Aorta (tissue), 5 donors: ENCODE measurements at regions not wholly inside any gene's neighbourhood (a gene's known extent, or its start where the extent isn't known, plus 50 kb on each side); places are given as distances from the start of the nearest gene placed in this dataset.

ENCODE experiments used
- ATAC-seq: fragments of 200-7000 bp; cut with Tn5 transposase; one replicate; pipeline ENCODE4 v1.9.1; 2022; ENCODE audit warnings: moderate library complexity; ENCODE audit not compliant: low FRiP score
- DNase-seq, 2 donors: peaks; one replicate each; pipeline ENCODE4 v3.0.0-alpha.2; 2020
- H3K27ac ChIP-seq, 2 donors: one replicate each; pipeline ENCODE4 v1.5.1; 2013; ENCODE audit warnings: low read length in 2 of 2, mild to moderate bottlenecking in 2 of 2, moderate library complexity in 2 of 2, control low read depth in 1 of 2, inconsistent platforms in 1 of 2, low read depth in 1 of 2
- H3K27me3 ChIP-seq, 2 donors: one replicate each; pipeline ENCODE4 v1.6.1; 2013; ENCODE audit warnings: control low read depth in 1 of 2, low read length in 1 of 2, mild to moderate bottlenecking in 1 of 2, moderate library complexity in 1 of 2; ENCODE audit not compliant: insufficient read depth in 2 of 2, control insufficient read depth in 1 of 2
- H3K36me3 ChIP-seq, 2 donors: one replicate each; pipeline ENCODE4 v1.6.1; 2013; ENCODE audit warnings: control low read depth in 1 of 2, low read length in 1 of 2, mild to moderate bottlenecking in 1 of 2; ENCODE audit not compliant: insufficient read depth in 2 of 2, control insufficient read depth in 1 of 2
- H3K4me1 ChIP-seq, 2 donors: one replicate each; pipeline ENCODE4 v1.6.1; 2013; ENCODE audit warnings: low read length in 2 of 2, control low read depth in 1 of 2, mild to moderate bottlenecking in 1 of 2, moderate library complexity in 1 of 2; ENCODE audit not compliant: insufficient read depth in 2 of 2, control insufficient read depth in 1 of 2
- H3K4me3 ChIP-seq, 2 donors: one replicate each; pipeline ENCODE4 v1.5.1; 2013; ENCODE audit warnings: low read length in 2 of 2, control low read depth in 1 of 2, mild to moderate bottlenecking in 1 of 2
- H3K9me3 ChIP-seq: one replicate; pipeline ENCODE4 v1.6.1; 2013; ENCODE audit warnings: mild to moderate bottlenecking, low read length; ENCODE audit not compliant: control insufficient read depth
- WGBS, 2 donors: extraction: QIAGEN DNeasy Blood & Tissue Kit; methylation state at CpG; one replicate each; pipeline ENCODE4 v1.1.7; 2013; 5-methylcytosine and 5-hydroxymethylcytosine counted together
- intact Hi-C, 2 donors: fragments of 100-400 bp; cut with DNase I; formaldehyde crosslinking; loops; one replicate each; pipeline versions ENCODE4 v1.14.2 to v1.15.0; 2022
- donor health status: healthy with polysubstance abuse.
- donor health status: Bipolar disorder and iron deficiency.
- donor health status: DM: no; HTN: no; CAD: no.
- donor health status: DM: no; HTN: no; CAD: no.
- donor health status: DM: yes; HTN: yes; CAD: no.

DNA sequence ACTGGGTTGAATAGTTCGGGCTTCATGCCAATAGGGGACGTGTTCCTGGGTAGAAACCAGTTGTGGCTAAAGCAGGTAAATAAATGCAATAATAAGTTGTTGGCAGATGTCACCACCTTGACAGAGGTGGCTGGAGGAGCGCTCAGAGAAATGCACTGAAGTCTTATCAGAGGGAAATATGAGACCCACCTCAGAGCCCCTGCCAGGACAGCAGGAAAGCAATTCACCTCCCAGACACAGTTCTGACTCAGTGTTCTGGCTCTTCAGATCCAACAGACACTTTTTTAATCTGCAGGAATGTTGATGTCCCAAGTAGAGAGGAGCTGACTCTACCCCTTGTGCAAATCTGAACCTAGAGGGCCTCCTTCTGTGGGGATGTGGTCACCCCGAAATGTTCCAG lies 687.1 kb upstream of the FBXO33 start:
- no peak for ATAC-seq
- H3K4me3 ChIP-seq, result no peak overlapping the region

DNA sequence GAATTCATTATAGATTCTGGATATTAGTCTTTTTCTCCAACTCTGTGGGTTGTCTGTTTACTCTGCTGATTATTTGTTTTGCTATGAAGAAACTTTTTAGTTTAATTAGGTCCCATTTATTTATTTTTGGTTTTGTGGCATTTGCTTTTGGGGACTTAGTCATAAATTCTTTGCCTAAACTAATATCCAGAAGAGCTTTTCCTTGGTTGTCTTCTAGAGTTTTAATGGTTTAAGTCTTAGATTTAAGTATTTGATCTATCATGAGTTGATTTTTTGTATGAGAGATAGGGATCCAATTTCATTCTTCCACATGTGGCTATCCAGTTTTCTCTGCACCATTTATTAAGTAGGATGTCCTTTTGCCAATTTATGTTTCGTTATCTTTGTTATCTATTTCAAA lies 683.4 kb upstream of the FBXO33 start:
- Histone ChIP-seq H3K4me1 (no peaks in the 10 kb centered on the region), H3K9me3 (no peaks in the 10 kb centered on the region), H3K36me3 (no peaks in the 10 kb centered on the region), H3K4me3 (no peak overlapping the region), H3K27me3 (no peaks in the 10 kb centered on the region), H3K27ac (no peak overlapping the region)
- WGBS, 2 donors, result 96 to 100% methylated on average over 1 of the region's 1 CpG
- DNase-seq (no peak), ATAC-seq (no peak)
- intact Hi-C loops, result no loop called here

More for the DNA sequence above, 687.1 kb upstream of the FBXO33 start:
- no peak for DNase-seq
- H3K27me3 ChIP-seq, result no peaks in the 10 kb centered on the region
- no peak overlapping the region for H3K27ac ChIP-seq
- no peaks in the 10 kb centered on the region for H3K4me1 ChIP-seq
- no peaks in the 10 kb centered on the region for H3K9me3 ChIP-seq
- intact Hi-C loops, result no loop called here
- WGBS, 2 donors, result 59 to 65% methylated on average over 4 of the region's 4 CpGs
- H3K36me3 ChIP-seq, result no peaks in the 10 kb centered on the region

DNA sequence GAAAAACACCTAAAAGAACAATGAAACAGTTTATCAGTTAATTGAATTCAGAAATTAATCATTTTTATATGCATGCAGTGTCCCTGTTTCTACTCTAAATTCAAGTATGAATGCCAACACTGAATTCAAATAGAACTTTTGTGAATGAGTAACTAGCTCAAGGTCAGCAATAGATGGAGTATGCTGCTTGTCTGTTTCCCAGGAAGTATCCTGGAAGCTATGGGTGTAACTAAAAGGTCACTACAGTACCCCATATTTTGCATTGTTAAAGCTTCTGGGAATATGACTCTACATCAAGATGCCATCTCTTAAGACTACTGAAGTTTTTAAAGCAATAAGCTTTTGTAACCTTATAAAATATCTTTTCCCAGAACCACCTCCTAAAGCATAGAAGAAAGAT lies 681.4 kb upstream of the FBXO33 start:
- intact Hi-C loops, result no loop called here
- no peak for ATAC-seq
- DNase-seq, result no peak
- H3K4me1 ChIP-seq, result no peaks in the 10 kb centered on the region
- no peaks in the 10 kb centered on the region for H3K36me3 ChIP-seq
- no peak overlapping the region for H3K27ac ChIP-seq
- no peaks in the 10 kb centered on the region for H3K9me3 ChIP-seq
- H3K4me3 ChIP-seq, result no peak overlapping the region
- no peaks in the 10 kb centered on the region for H3K27me3 ChIP-seq

DNA sequence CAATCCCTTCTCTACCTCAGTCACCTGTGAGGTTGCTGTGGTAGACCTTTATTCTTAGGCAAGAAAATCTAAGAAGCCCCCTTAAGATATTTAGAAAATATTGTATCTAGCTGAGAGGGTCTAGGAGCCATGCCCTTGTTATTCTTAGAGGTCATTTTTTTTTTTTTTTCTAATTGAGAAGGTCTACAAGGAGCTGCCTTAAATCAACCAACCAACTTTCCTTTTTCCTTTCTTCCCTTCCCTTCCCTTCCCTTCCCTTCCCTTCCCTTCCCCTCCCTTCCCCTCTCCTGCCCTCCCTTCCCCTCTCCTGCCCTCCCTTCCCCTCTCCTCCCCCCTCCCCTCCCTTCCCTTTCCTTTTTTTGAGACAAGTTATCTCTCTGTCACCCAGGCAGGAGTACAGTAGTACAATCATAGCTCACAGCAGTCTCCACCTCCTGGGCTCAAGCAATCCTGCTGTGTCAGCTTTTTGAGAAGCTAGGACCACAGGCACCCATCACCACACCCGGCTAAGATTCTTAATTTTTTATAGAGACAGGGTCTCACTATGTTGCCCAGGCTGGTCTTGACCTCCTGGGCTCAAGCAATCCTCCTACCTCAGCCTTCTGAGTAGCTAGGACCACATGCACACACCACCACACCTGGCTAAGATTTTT lies 668.4 kb upstream of the FBXO33 start:
- Histone ChIP-seq H3K4me3 (no peak overlapping the region), H3K36me3 (no peaks in the 10 kb centered on the region), H3K4me1 (no peaks in the 10 kb centered on the region), H3K27me3 (no peaks in the 10 kb centered on the region), H3K27ac (no peak overlapping the region), H3K9me3 (no peaks in the 10 kb centered on the region)
- 68 to 87% methylated on average over 1 of the region's 1 CpG for WGBS, 2 donors
- ATAC-seq, result no peak
- intact Hi-C loops, result no loop called here
- DNase-seq, result no peak

DNA sequence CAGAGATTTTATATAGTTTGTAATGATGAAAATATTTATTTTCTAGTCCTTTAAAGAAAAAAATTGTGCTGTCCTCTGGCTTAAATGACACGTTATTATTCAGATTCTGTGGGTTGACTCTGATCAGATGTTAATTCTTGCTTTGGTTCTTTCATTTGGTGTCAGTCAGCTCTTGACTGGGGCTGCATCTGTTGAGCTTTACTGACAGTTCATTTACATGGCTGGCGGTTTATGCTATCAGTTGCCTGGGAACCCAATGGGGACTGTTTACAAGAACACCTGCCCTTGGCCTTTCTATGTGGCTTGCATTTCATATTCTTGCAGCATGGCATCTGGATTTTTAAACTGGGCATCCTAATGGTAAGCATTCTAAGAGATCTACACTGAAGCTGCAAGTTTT lies 667.1 kb upstream of the FBXO33 start:
- intact Hi-C loops, result loop anchor here in 1 of 2 donors (5.0 kb wide), 1 partner anchor 758 kb away; no protein-coding TSS in a partner anchor
- Histone ChIP-seq H3K4me3 (no peak overlapping the region), H3K27ac (no peak overlapping the region), H3K4me1 (no peaks in the 10 kb centered on the region), H3K27me3 (no peaks in the 10 kb centered on the region), H3K36me3 (no peaks in the 10 kb centered on the region), H3K9me3 (no peaks in the 10 kb centered on the region)
- 62 to 65% methylated on average over 2 of the region's 2 CpGs for WGBS, 2 donors
- no peak for DNase-seq
- ATAC-seq, result no peak

DNA sequence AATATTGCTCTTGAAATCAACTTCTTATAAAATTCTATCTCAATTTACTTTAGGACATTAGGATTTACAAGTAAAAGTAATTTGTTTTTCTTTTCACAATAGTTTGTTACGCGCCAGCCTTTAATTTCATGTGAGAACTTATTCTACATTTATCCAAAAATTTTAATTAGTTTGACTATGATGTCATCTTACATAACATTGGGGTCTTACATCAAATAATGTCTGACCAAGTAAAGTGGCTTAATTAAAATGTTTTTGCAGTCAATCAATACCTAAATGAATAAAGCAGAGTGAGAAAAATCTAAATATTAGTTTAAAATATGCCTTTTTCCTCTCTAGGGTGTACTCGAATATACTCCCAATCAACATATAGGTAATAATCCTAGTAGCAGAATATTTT lies 666.2 kb upstream of the FBXO33 start:
- H3K4me3 ChIP-seq, result no peak overlapping the region
- no peak overlapping the region for H3K27ac ChIP-seq
- H3K9me3 ChIP-seq, result no peaks in the 10 kb centered on the region
- H3K36me3 ChIP-seq, result no peaks in the 10 kb centered on the region
- no peaks in the 10 kb centered on the region for H3K4me1 ChIP-seq
- ATAC-seq (no peak), DNase-seq (no peak)
- H3K27me3 ChIP-seq, result no peaks in the 10 kb centered on the region
- intact Hi-C loops, result loop anchor here in 1 of 2 donors (5.0 kb wide), 1 partner anchor 759 kb away; no protein-coding TSS in a partner anchor
- 89 to 94% methylated on average over 3 of the region's 3 CpGs for WGBS, 2 donors

DNA sequence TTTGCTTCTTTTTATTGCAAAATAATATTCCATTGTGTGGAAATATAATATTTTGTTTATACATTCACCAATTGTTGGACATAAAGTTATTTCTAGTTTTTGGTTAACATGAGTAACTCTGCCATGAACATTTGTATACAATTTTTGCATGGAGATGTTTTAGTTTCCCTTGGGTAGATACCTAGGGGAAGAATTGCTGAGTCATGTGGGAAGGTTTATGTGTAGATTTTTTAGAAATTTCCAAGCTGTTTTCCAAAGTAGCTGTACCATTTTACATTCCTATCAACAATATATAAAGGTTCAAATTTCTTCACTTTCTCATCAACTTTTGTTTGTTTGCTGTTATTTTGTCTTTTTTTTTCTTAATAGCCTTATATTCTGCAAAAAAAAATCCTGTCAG lies 664.7 kb upstream of the FBXO33 start:
- Histone ChIP-seq H3K4me1 (no peaks in the 10 kb centered on the region), H3K4me3 (no peak overlapping the region), H3K36me3 (no peaks in the 10 kb centered on the region), H3K27me3 (no peaks in the 10 kb centered on the region), H3K9me3 (no peaks in the 10 kb centered on the region), H3K27ac (no peak overlapping the region)
- intact Hi-C loops, result loop anchor here in 1 of 2 donors (5.0 kb wide), 1 partner anchor 760 kb away; no protein-coding TSS in a partner anchor
- ATAC-seq (no peak), DNase-seq (no peak)

DNA sequence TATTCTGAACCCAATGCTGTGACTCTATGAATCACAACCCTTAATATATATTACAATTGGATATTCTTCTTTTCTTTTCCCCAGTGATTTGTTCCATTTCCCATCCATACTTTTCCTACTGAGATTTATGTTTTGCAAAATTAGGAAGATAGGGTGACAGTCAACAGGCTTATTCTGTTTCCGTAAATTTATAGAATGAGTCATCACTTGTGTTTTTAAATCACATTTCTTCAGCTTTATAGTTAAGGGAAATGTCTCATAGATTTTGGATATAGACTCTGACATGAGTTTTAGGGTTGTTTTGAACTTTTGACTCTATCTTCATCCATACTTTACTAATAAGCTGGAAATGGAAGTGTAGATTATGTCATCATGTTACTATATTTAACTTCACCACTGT lies 661.6 kb upstream of the FBXO33 start:
- 58 to 63% methylated on average over 1 of the region's 1 CpG for WGBS, 2 donors
- ATAC-seq, result no peak

DNA sequence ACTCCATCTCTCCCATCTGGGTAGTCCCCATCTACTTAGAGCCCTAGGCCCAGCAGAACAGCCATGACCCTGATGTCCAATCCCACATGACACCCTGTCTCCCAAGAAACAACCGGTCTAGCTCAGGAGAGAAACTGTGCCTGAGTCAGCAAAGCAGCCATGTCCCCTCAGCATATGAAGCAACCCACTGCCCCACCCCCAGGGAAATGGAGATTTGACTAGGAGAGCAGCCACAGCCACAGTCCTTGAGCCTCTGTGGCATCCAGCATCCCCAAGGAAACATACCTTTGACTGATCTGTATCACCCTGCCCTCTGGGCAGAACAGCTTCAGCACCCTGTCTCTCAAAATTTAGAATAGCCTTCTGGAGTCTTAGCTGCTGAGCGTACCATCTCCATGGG lies 641.9 kb upstream of the FBXO33 start:
- H3K27me3 ChIP-seq, result no peaks in the 10 kb centered on the region
- H3K9me3 ChIP-seq, result peaks cover 2% of the 10 kb centered on the region
- H3K27ac ChIP-seq, result no peak overlapping the region
- H3K4me1 ChIP-seq, result no peaks in the 10 kb centered on the region
- DNase-seq (no peak), ATAC-seq (no peak)
- H3K36me3 ChIP-seq, result no peaks in the 10 kb centered on the region
- 87 to 91% methylated on average over 2 of the region's 2 CpGs for WGBS, 2 donors
- H3K4me3 ChIP-seq, result no peak overlapping the region
- intact Hi-C loops, result no loop called here

More for the DNA sequence above, 661.6 kb upstream of the FBXO33 start:
- no peak overlapping the region for H3K4me3 ChIP-seq
- no peak for DNase-seq
- no peaks in the 10 kb centered on the region for H3K36me3 ChIP-seq
- intact Hi-C loops, result no loop called here
- no peaks in the 10 kb centered on the region for H3K27me3 ChIP-seq
- no peaks in the 10 kb centered on the region for H3K9me3 ChIP-seq
- H3K27ac ChIP-seq, result no peak overlapping the region
- H3K4me1 ChIP-seq, result no peaks in the 10 kb centered on the region
